HG03457 (cell line): ENCODE measurements at regions not wholly inside any gene's neighbourhood (a gene's known extent, or its start where the extent isn't known, plus 50 kb on each side); places are given as distances from the start of the nearest gene placed in this dataset.
"Not testable (repeated sequence)": the region's sequence is repeated elsewhere in the genome, so short reads cannot be mapped to it uniquely, and the experiment has no call there.

Experiments used
- ATAC-seq: cut with Tn5 transposase; IDR thresholded peaks from one replicate; pipeline ENCODE4 v1.9.1; 2021; ENCODE audit warnings: moderate number of reproducible peaks; ENCODE audit not compliant: unreplicated experiment

DNA sequence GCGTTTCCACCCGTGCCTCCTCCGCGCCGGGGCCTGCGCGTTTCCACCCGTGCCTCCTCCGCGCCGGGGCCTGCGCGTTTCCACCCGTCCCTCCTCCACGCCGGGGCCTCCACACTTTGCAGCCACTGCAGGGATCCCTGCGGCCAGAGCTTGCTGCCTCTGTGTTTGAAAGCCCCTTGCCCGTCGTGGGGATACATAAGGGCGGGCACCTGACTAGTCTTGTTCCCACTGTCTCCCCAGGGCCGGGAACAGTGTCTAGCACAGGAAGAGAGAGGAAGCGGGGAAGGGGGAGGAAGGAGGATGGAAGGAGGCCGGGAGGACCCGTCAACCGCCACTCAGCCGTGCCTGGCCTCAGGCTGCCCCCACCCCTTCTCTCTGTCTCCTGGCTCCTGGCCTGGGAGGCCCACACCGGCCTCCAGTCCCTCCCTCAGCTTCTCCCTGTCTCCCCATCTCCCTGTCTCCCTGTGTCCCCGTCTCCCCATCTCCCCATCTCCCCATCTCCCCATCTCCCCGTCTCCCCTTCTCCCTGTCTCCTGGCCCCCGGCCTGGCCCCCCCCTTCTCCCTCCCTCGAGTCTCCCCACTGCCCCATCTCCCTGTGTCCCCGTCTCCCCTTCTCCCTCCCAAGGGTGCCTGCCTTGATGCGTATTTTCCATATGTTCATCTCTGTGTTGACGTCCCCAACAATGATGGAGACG lies 155.6 kb upstream of the ZNF469 start:
- ATAC-seq: not testable (repeated sequence)

GRCh38 chr16:88227722-88228482 lies 154.9 kb upstream of the ZNF469 start:
- ATAC-seq: not testable (repeated sequence)

GRCh38 chr16:88228751-88229150 lies 154.0 kb upstream of the ZNF469 start:
- ATAC-seq: not testable (repeated sequence)

GRCh38 chr16:88229710-88230109 lies 153.0 kb upstream of the ZNF469 start:
- not testable (repeated sequence) for ATAC-seq

DNA sequence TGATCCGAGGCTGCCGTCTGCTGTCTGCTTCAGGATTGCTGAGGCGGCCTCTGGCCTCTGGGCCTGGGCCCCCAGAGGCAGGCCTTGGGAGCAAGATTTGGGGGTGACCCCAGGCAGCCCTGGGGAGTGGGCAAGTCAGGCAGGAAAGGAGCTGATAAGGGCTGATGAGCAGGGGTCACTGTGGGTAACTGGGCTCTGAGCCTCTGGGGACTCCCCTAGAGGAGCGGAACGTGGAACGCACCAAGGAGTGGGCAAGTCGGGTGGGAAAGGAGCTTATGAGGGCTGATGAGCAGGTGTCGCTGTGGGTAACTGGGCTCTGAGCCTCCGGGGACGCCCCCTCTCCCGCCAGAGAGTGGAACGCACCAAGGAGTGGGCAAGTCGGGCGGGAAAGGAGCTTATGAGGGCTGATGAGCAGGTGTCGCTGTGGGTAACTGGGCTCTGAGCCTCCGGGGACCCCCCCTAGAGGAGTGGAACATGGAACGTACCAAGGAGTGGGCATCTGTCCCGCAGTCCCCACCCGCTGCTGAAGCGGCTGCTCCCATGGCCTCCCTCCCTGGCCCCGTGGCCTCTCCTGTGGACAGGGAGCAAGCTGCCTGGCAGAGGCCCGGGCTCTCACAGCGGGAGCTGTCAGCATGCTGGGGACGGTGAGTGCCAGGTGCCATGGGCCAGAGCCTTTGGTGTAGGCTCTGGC lies 152.3 kb upstream of the ZNF469 start:
- not testable (repeated sequence) for ATAC-seq

DNA sequence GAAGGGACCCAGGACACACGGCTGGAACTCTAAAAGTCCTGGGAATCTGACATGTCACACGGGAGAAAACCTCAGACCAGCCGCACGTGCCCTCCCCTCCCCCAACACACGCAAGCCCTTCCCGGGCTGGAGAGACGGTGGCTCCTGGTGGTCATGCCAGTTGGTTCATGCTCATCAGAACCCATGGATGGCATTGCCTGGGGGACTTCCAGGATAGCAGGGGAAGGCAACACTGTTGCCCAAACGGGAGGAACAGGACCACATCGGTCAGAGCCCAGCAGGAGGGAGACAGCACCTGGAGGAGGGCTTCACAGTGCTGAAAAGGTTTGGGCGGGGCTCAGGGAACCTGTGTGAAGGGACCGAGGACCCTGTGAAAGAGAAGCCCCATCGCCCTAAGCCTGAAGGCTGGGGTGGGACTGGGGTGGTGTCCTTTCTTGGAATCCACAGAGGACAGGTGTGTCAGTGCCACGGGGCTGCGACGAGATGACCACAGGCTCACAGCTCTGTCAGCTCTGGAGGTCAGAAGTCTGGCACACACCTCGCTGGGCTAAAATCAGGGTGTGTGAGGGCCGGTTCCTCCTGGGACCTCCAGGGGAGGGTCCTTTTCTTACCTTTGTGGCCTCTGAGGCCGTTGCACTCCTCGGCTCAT lies 151.7 kb upstream of the ZNF469 start:
- ATAC-seq: not testable (repeated sequence)

DNA sequence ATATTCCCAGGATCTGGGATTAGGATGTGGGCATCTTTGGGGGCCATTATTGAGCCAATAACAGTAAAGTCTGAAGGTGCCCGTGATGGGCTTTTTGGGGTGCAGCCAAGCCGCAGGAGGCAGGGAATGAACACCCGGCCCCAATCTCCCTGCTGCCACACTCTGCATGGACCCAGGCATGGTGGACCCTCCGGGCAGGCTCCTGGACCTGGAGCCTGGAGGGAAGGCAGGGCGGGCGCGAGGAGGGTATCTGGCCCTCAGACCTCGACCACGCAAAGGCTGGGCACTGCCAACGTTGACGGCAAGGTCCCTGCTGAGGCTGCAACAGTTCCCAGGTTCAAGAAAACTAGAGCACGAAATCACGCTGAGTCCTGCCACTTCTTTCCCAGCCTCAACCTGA lies 150.9 kb upstream of the ZNF469 start:
- not testable (repeated sequence) for ATAC-seq

DNA sequence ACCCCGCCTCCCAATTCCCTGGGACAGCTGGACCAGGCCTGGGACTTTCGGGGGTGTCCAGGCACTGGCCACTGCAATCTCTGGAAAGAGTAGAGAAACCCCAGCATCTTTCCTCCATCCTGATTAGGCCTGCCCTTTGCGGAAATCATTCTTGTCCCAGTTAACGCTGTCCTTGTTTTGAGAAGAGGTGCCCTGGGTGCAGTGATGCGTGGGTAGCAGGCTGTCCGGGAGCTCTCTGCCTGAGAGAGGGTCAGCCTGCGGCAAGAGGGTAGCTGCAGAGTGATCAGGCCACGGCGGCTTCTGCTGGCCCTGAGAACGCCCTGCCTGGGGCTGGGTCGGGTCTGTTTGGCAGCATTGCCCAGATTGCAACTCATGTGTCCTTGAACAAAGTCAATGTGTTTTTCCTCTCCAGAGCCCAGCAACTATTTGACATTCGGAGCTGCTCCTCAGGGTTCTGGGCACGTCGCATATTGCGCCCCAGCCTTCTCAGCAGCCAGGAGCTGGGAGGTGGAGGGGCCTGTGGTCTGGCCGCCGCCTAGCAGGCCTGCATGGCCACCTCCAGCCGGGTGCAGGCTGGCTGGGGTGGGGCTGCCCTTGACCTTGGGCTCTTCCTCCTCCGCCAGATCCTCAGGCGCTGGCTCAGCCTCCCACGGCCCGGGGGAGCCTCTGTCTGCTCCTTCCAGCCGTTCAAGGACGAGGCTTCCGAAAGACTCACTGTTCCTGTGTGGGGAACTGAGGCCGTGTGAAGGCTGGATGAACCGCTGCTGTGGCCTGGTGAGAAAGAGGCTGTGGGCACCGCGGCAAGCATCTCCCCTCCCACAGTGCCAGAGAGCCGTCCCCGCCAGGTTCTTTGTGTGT lies 150.1 kb upstream of the ZNF469 start:
- ATAC-seq: not testable (repeated sequence)

- ATAC-seq: not testable (repeated sequence)
Observed at GRCh38 chr16:88233621-88234420, 148.9 kb upstream of the ZNF469 start.

DNA sequence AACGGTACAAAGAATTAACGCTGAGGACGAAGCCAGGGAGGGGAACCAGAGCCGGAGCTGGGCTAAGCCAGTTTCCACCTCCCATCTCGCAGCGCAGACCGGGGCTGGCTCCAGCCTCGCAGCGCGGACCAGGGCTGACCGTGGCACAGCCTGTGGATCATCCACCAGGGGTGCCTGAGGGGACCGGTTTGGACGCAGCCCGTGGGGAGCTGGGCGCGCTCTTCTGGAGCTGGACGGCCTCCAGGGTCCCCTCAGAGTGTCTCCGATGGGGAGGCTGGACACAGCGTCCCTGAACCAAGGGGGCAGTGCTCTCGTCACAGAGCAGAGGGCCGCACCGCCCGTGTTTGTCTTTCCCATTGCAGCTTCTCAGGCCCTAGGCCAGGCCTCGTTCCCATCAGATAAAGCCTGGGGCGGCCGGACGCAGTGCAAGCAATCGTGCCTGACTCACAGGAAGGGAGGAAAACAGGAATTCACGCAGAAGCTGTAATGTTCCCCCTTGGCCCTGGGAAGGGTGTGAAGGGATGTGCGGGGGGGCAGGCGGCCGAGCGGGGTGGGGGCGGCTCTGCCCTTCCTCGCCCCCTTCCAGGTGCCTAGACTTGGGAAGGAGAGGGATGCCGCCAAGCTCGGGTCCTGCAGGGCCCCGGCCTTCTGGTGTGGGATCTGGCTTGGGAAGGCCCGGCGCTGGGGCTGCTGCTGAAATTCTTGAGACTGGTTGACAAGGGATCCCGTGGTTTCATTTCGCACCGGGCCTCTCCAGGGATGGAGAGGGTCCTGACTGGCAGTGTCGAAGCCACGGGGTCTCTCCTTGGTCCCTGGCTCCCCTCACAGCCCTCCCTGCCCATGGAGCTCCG lies 148.1 kb upstream of the ZNF469 start:
- not testable (repeated sequence) for ATAC-seq

DNA sequence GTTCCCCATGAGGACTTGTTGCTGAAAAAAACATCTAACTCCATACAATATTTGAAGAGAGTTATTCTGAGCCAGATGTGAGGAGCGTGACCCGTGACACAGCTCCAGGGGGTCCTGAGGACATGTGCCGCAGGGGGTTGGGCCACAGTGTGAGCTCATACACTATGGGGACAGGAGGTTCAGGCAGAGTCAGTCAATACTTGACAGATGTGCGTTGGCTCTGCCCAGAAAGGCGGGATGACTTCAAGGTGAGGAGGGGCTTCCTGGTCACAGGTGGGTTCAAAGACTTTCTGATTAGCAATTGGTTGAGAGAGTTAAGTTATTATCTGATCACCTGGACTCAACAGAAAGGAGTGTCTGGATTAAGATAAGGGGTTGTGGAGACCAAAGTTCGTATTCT lies 147.1 kb upstream of the ZNF469 start:
- not testable (repeated sequence) for ATAC-seq

DNA sequence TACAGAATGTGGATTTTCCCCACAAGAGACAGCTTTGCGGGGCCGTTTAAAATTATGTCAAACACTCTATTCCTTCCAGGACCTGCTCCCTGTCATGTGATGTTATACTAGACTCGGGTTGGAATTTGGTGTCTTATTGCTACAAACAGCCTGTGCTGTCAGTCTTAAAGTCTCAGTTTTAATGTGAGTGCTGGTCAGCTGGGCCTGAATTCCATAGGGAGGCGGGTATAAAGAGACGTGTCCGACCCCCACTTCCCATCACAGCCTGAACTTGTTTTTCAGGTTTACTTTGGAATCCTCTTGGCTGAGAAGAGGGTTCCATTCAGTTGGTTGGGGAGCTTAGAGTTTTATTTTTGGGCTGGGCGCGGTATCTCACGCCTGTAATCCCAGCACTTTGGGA lies 146.5 kb upstream of the ZNF469 start:
- not testable (repeated sequence) for ATAC-seq

DNA sequence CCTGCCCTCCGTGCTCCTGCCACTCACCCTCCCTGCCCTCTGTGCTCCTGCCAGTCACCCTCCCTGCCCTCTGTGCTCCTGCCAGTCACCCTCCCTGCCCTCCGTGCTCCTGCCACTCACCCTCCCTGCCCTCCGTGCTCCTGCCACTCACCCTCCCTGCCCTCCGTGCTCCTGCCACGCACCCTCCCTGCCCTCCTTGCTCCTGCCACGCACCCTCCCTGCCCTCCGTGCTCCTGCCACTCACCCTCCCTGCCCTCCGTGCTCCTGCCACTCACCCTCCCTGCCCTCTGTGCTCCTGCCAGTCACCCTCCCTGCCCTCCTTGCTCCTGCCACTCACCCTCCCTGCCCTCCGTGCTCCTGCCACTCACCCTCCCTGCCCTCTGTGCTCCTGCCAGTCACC lies 145.4 kb upstream of the ZNF469 start:
- ATAC-seq: not testable (repeated sequence)

DNA sequence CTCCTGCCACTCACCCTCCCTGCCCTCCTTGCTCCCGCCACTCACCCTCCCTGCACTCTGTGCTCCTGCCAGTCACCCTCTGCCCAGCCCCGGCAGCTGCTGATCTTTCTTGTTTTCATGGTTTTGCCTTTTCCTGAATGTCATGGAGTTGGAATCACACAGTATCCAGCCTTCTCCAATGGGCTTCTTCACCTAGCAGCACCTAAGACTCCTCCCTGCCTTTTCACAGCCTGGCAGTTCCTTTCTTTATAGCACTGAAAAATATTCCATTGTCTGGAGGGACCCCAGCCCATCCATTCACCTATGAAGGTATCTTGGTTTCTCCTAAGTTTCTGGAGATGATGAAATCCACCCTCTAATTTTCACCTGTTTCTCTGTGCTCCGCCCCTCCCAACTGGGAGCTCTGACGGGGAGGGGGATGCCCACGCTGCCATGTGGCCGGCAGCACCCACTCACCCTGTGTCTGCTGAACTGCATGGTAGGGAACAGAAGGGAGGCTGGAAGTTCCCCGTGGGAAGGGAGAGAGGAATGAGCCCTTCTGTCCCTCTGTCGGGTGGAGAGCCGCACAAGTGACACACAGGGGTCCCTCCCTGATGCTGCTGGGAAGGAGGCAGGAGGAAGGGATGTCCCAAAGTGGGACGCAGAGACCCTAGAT lies 144.9 kb upstream of the ZNF469 start:
- ATAC-seq: not testable (repeated sequence)

- ATAC-seq: not testable (repeated sequence)
Observed at GRCh38 chr16:88238732-88239274, 144.0 kb upstream of the ZNF469 start.

GRCh38 chr16:88240118-88240517 lies 142.6 kb upstream of the ZNF469 start:
- ATAC-seq: not testable (repeated sequence)

DNA sequence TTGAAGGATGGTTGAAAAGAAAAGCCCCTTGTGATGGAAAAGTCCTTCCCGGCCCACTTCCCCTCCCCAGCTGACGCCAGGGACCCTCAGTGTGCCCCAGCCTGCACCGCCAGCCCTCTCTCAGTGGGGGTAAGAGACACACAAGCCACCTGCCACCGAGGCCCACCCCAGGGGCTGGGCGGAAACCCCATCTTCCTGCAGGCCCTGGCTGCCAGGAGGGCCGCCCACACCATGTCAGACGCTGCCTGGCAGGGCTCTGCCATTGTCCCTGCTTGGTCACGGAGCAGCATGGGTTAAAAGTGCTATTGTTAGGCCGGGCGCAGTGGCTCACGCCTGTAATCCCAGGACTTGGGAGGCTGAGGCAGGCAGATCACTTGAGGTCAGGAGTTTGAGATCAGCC lies 142.0 kb upstream of the ZNF469 start:
- ATAC-seq: not testable (repeated sequence)
